VCaP (cell line): ENCODE measurements at regions not wholly inside any gene's neighbourhood (a gene's known extent, or its start where the extent isn't known, plus 50 kb on each side); places are given as distances from the start of the nearest gene placed in this dataset.
A peak's percentile ranks its signal among the peaks of the same experiment; 100 is the strongest.

Experiments
- H3K27ac ChIP-seq: fragments of 450-650 bp; 2 replicates; pipeline ENCODE4 v1.5.1; 2017
- TF ChIP-seq, protein P1 (sequence below): fragments of 450-650 bp; conservative IDR thresholded peaks from 2 replicates; pipeline ENCODE4 v1.5.1; 2017; ENCODE audit warnings: mild to moderate bottlenecking, moderate library complexity

GRCh38 chr3:167163580-167163979 is 216.5 kb downstream of the ZBBX start:
- no peak overlapping the region for H3K27ac ChIP-seq
- TF ChIP-seq, protein P1, sequence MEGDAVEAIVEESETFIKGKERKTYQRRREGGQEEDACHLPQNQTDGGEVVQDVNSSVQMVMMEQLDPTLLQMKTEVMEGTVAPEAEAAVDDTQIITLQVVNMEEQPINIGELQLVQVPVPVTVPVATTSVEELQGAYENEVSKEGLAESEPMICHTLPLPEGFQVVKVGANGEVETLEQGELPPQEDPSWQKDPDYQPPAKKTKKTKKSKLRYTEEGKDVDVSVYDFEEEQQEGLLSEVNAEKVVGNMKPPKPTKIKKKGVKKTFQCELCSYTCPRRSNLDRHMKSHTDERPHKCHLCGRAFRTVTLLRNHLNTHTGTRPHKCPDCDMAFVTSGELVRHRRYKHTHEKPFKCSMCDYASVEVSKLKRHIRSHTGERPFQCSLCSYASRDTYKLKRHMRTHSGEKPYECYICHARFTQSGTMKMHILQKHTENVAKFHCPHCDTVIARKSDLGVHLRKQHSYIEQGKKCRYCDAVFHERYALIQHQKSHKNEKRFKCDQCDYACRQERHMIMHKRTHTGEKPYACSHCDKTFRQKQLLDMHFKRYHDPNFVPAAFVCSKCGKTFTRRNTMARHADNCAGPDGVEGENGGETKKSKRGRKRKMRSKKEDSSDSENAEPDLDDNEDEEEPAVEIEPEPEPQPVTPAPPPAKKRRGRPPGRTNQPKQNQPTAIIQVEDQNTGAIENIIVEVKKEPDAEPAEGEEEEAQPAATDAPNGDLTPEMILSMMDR = no peak

DNA sequence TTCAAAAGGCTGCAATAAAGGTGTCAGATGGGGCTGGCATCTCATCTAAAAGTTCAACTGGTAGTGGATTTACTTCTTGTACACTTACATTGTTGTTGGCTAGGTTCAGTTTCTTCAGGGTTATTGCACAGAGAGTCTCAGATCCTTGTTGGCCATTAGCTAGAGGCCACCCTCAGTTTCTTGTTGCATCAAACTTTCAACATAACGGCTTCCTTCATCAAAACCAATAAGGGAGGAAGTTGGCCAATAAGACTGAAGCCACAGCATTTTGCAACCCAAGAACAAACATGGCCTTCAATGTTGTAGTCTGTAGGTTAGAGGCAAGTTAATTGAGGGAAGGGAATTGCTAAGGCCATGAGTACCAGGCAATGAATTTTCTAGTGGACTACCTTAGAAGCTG is 218.0 kb downstream of the ZBBX start:
- H3K27ac ChIP-seq = no peak overlapping the region
- TF ChIP-seq, protein P1 = no peak

DNA sequence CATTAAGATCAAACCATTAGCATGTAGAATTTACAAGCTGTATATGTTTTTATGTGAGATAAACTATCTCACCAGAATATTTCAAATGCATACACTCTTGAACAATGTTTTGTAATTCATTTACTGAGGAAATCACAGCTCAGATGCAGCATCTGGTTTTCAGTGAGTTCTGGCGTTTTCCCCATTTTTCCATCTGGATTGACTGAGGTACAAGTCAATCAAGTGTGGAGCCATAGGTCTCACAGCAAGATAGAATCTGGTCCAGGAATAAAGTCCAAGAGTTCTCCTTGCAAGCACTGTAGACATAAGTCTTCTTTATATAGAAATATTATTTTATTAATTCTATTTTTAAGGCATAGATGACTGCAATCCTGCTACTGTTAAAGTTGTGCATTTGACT is 219.3 kb downstream of the ZBBX start:
- TF ChIP-seq, protein P1 = no peak
- no peak overlapping the region for H3K27ac ChIP-seq

DNA sequence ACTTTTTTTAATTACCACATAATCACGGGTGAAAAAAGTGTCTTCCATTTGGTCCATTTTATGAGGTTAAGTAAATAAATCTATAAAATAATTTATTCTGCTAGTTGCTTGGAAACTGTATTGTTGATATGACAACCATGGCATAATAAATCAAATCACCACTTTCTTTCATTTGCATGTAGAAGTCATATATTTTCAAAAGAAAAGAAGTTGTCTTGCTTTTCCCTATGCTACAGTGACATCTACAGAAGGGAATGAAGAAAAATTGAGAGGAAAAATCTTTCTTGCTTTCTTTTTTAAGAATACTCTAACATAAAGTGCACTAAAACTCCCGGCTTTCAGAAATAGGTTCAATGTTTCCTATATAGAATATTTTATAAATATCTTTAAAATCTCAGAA is 228.5 kb downstream of the ZBBX start:
- H3K27ac ChIP-seq = no peak overlapping the region
- TF ChIP-seq, protein P1 = peak; percentile 42

DNA sequence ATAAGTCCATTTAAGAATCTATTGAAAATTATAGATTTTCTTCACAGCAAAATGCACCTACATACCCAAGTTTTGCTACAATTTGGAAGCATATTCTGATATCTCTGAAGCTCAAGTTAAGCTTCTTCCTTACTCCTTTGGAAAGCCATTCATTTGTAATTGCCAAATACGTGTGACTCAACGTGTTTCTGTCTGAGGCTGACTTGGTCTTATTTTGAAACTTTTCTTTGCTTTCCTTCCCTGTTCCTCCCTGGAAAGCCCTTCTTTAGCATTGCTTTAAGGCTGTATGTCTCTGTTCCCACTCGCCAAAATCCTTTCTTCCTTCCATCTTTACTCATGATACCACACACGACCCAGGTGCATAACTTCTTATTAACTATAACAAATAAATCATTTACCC is 232.0 kb downstream of the ZBBX start:
- no peak overlapping the region for H3K27ac ChIP-seq
- TF ChIP-seq, protein P1 = no peak

DNA sequence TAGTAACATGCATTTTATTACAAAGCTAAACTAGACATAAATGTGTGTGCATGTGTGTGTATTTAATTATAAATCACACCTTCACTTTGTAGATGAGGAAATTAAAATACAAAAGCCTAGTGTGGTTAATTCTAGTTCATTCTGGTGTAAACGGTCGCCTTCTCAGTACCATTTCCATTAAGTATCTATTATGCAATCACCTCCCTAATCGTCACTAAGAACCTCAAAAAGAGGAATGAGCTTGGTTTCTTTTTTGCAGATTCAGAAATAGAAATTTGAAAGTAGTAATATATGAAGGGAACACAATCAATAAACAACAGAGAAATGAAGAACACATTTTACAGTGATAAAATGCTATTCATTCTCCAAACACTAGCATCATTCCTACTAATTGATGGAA is 233.2 kb downstream of the ZBBX start:
- TF ChIP-seq, protein P1 = no peak
- no peak overlapping the region for H3K27ac ChIP-seq

DNA sequence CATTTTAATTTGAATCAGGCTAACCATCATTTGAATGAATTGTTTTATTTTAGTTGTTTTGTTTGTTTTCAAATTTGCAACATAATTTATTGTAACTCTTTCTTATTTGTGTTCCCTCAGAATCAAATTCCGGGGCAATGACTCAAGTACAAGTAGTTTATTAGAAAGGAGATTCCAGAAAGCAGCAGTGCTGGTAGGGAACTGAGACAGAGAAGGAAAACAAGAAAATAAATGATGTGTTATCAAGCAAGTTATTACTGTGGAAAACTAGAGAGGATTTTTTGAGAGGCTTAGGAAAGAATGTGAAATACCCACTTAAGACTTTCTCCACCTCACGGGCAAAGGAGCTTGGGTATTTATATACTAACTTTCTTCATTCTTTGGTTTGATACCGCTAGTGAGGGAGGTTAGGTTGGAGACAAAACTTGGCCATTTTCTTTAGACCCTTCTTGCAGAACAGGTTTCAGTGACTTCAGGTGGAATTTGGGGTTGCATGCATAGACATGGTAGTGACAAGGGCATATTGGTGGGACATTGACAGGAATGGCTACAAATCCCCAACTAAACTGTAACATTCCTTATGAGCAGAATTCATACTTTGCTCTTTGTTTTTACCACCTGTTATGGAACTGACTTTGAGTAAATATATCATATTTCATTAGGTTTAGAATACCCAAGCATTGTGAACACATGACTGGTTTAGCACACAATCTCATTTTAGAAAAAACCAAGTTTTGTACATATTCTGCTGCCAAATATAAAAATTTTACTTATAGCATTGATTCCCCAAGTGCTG is 254.3 kb downstream of the ZBBX start:
- TF ChIP-seq, protein P1 = no peak

More for the DNA sequence above, 254.3 kb downstream of the ZBBX start:
- no peak overlapping the region for H3K27ac ChIP-seq
